NCI-H345 treated with DMSO at 0.1 percent for 48 hours (cell line): ENCODE measurements at regions not wholly inside any gene's neighbourhood (a gene's known extent, or its start where the extent isn't known, plus 50 kb on each side); places are given as distances from the start of the nearest gene placed in this dataset.
"Not testable (repeated sequence)": the region's sequence is repeated elsewhere in the genome, so short reads cannot be mapped to it uniquely, and the experiment has no call there.

Experiments
- DNase-seq: peaks from one replicate; lab custom pipeline; 2025; ENCODE audit not compliant: unreplicated experiment; lab: John Stamatoyannopoulos, UW

DNA sequence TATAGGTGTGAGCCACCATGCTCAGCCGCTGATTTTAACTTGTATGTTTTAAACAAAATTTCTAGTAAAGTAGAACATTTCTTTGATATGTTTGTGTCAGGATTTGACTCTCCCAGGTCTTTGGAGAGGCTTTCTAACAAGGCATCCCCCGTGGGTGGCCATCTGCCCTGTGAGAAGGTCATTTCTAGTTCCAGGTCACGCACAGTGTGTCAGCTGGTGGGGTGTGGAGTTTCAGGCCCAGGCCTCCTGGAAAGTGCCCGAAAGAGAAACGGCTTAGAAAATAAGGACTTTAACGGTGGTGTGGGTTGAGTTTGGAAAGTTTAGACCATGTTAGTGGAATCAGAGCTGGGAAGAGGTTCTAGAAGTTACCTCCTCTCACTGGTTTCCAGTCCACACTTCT lies 61.0 kb downstream of the SPDYE17 start:
- not testable (repeated sequence) for DNase-seq

DNA sequence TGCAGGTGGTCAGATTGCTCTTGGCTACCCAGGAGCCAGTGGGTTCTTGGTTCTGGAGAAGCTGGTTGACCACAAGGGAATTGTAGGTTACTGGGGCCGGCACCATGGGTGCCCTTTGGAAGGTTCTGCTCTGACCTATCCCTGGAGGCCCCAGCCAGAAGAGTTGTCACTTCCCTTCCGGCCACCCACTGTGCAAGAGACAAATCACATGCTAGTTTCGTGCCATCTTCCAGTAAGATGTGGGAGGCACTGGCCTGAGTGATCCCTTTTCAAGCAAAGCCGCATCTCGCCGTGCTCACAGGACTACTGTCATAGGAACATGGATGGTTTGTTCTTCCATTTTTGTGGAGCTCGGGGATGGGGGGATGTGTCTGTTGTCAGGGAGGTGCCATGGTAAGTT lies 62.3 kb downstream of the SPDYE17 start:
- not testable (repeated sequence) for DNase-seq

GRCh38 chr7:76965731-76966548 lies 66.2 kb downstream of the SPDYE17 start:
- DNase-seq = not testable (repeated sequence)

GRCh38 chr7:76964050-76964449 lies 68.1 kb downstream of the SPDYE17 start:
- not testable (repeated sequence) for DNase-seq

DNA sequence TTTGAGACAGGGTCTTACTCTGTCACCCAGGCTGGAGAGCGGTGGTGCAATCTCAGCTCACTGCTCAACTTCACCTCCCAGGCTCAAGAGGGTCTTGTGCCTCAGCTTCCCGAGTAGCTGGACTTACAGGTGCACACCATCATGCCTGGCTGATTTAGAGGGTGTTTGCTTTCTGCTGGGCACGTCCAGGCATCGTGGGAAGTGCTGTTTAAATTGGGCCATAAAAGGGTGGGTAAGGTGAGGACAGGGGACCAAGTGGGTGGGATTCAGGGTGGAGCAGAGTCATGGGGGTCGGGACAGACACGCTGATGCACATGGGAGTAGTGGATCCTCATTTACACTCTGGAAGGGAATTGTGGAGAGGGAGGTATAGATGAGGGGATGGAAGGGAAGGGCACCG lies 69.1 kb downstream of the SPDYE17 start:
- DNase-seq = not testable (repeated sequence)

DNA sequence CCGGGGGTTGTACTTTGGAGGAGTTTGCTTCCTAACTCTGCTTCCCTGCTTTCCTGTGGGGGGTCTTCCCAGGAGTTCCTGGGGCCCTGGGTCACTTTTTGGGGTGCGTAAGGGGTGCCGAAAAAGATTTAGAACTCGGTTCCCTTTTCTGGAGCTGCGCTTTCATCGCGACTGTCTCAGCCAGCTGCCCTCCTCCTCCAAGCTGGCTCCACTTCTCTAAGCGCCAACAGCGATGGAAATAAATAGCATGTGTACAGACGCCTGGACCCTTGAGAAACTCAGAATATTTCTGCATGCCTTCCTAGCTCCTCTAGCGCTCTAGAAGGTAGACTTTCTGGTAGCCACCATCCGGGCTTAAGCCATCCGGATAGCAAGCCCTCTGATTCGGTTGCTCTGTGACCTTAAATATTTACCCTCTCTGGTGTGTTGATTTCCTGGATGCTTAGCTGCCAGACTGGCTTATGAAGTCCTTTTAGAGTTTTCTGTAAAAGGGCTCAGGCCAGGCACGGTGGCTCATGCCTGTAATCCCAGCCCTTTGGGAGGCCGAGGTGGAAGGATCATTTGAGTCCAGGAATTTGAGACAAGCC lies 71.7 kb downstream of the SPDYE17 start:
- not testable (repeated sequence) for DNase-seq

GRCh38 chr7:76959573-76960399 lies 72.4 kb downstream of the SPDYE17 start:
- not testable (repeated sequence) for DNase-seq

GRCh38 chr7:76956531-76956930 lies 75.6 kb downstream of the SPDYE17 start:
- DNase-seq = not testable (repeated sequence)

GRCh38 chr7:76955124-76955523 lies 77.0 kb downstream of the SPDYE17 start:
- not testable (repeated sequence) for DNase-seq

DNA sequence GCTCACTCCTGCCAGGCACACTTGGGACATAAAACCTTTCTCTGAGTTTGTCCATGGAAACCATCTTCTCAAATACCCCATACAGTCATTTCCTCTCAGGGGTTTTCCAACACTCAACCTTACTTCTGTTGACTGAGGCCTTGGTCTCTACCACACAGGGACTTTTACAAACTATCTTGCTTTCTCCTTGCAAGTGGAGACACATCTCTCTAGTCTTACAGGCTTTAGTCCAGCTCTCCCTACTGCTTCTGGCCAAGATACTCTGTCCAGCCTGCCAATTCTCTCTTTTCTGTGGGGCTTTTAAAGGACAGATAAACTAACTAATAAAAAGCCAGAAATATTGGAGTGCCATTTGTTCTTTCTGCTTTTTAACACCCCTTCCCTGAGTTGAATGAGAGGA lies 87.6 kb downstream of the SPDYE17 start:
- DNase-seq = not testable (repeated sequence)

GRCh38 chr7:76941809-76942765 lies 90.1 kb downstream of the SPDYE17 start:
- not testable (repeated sequence) for DNase-seq

DNA sequence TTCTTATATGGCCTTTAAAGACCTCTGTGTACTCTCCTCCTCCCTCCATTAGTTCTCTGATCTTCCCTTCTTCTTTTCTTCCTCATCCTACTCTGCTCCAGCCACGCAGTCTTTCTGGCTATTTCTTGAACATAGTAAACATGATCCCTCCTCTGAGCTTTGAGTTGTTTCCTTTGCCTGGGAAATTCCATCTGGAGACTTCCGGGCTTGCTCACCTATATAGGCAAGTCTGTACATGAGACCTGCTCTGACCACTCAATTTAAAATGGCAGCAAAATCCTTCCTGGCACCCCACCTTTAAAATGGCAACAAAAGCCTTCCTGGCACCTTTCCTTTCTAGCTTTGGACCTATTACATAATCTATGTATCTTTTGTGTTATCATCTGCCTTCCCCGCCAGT lies 94.4 kb downstream of the SPDYE17 start:
- DNase-seq = not testable (repeated sequence)

DNA sequence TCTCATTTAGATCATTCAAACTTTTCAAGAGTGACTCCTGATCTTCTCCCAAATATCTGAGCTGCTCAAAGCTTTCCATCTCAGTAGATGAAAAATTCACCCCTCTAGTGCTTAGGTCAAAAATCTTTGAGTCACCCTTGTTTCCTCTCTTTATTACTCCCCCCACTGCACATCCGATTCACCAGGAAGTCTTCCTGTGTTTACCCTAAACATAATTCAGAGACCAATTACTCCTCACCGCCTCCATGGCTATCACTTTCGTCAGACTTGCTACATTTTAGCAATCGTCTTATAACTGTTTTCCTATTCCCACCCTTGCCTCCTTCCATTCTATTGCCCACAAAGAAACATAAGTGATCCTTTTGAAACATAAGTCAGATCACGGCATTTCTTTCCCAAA lies 94.8 kb downstream of the SPDYE17 start:
- not testable (repeated sequence) for DNase-seq

DNA sequence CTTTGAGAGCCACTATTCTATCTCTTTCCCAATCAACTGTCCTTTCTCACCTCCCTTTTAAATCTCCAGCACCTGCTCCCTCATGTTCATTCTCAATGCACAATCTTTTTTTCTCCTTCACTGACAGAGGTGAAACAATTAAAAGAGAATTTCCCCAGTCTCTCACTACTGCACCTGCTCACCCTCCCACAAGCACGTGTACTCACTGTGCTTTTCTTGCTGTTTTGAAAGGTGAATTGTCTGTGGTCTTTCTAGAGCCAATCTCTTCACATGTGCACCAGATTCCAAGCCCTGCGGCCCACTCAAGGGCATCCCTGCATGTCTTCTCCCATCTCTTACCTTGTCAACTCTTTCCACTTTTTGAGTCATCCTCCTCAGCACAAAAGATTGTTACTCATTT lies 95.8 kb downstream of the SPDYE17 start:
- DNase-seq = not testable (repeated sequence)

DNA sequence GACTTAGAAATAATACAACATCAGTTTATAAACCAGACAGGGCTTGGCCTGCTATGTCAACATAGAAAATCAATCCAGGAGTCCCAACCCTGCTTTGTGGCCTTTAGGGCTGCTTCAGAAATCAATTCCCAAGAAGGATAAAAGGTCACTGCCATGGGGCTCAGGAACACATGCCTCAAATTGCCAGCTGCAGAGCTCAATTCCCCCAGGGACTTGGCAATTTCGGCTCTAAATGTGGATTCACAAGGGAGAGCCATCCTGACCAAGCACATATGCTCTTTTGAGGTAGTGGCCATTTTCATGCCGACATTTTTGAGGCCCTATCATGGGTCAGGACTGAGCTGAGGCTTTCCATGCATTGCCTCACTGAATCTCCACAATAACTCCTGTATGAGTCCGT lies 97.5 kb downstream of the SPDYE17 start:
- DNase-seq = not testable (repeated sequence)

- DNase-seq = not testable (repeated sequence)
Measured at GRCh38 chr7:76932957-76933356, 99.2 kb downstream of the SPDYE17 start.

DNA sequence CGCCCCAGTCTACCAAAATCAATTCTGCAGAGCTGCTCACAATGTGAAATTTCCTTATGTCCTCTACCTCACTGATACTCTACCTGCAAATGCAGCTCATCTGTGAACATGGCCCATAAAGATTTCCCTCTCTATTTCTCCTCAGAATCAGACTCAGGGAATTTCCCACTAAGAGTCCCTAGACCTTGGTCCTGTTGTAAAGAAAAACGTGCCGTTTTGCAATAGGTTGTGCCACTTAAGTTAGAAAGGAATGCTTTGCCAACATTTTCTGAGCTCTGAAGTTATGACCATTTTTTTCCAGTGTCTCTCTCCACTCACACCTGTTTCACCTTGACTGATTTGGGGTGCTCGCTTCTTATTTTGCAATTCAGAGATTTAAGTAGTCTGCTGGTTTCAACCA lies 100.7 kb downstream of the SPDYE17 start:
- DNase-seq = not testable (repeated sequence)

DNA sequence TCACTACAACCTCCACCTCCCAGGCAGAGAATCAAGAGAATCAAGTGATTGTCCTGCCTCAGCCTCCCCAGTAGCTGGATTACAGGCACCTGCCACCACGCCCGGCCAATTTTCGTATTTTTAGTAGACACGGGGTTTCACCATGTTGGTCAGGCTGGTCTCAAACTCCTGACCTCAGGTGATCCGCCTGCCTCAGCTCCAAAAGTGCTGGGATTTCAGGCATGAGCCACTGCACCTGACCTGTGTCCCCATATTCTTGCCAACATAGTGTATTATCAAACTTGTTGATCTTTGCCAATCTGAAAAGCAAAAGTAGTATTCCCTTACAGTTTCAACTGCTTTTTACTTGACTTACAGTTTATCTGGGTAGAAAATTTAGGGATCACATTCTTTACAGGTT lies 101.7 kb downstream of the SPDYE17 start:
- DNase-seq = not testable (repeated sequence)

DNA sequence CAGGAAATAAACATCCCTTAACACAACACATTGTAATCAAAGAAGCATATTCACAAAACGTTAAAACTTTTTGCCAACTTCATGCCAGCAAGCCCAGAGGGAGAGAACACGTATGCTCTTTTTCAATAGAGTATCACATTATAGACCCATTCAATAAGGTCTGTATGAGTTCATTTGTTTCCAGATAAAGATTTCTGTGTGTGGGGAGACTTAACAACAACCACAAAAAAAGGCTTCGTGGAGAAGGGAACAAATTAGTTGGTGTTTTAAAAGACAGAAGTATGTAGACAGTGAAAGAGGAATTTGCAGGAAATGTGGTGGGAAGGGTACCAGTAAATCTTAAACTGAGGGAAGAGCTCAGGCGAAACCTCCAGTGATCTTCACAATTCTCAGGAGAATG lies 103.4 kb downstream of the SPDYE17 start:
- not testable (repeated sequence) for DNase-seq

GRCh38 chr7:76927741-76928393 lies 104.3 kb downstream of the SPDYE17 start:
- DNase-seq = not testable (repeated sequence)
